Transverse colon (tissue), 3 donors: ENCODE measurements at regions not wholly inside any gene's neighbourhood (a gene's known extent, or its start where the extent isn't known, plus 50 kb on each side); places are given as distances from the start of the nearest gene placed in this dataset.

Experiments used
- CTCF ChIP-seq, 5 experiments: fragments of 200-600 bp in 3 of 5; fragments of 450-650 bp in 2 of 5; sonication (generic) in 3 of 5; IDR thresholded peaks; 1 replicate in 2 of 5; 2 replicates in 3 of 5; pipeline ENCODE4 v1.5.1; 2016 to 2017; ENCODE audit warnings: antibody characterized with exemption in 5 of 5, inconsistent platforms in 3 of 5, mild to moderate bottlenecking in 2 of 5, moderate library complexity in 1 of 5
- EP300 ChIP-seq: sonication (generic); formaldehyde crosslinking; IDR thresholded peaks from one replicate; pipeline ENCODE4 v1.6.1; 2017; ENCODE audit warnings: antibody characterized with exemption, low read depth
- POLR2A ChIP-seq: fragments of 450-650 bp; IDR thresholded peaks from one replicate; pipeline ENCODE4 v1.6.1; 2016; ENCODE audit warnings: antibody characterized with exemption, mild to moderate bottlenecking, moderate library complexity

GRCh38 chr5:23147625-23148024 lies 294.5 kb upstream of the CDH12 start:
- no peak for TF ChIP-seq POLR2A
- TF ChIP-seq EP300: no peak
- no peak for TF ChIP-seq CTCF (IDR thresholded peaks at IDR 0.05)
